Hepatocyte (in vitro differentiated cells): ENCODE measurements at regions not wholly inside any gene's neighbourhood (a gene's known extent, or its start where the extent isn't known, plus 50 kb on each side); places are given as distances from the start of the nearest gene placed in this dataset.

Experiments
- EZH2phosphoT487 ChIP-seq: fragments of 200-600 bp; sonication (generic); IDR thresholded peaks from one replicate; pipeline ENCODE4 v1.6.1; 2018; ENCODE audit warnings: antibody characterized with exemption, mild to moderate bottlenecking, low read depth, moderate library complexity; ENCODE audit not compliant: unreplicated experiment, severe bottlenecking
- TF ChIP-seq, protein P1 (sequence below): fragments of 200-600 bp; sonication (generic); IDR thresholded peaks from 2 replicates; pipeline ENCODE4 v1.5.1; 2016; ENCODE audit warnings: antibody characterized with exemption, mild to moderate bottlenecking; ENCODE audit not compliant: poor library complexity

DNA sequence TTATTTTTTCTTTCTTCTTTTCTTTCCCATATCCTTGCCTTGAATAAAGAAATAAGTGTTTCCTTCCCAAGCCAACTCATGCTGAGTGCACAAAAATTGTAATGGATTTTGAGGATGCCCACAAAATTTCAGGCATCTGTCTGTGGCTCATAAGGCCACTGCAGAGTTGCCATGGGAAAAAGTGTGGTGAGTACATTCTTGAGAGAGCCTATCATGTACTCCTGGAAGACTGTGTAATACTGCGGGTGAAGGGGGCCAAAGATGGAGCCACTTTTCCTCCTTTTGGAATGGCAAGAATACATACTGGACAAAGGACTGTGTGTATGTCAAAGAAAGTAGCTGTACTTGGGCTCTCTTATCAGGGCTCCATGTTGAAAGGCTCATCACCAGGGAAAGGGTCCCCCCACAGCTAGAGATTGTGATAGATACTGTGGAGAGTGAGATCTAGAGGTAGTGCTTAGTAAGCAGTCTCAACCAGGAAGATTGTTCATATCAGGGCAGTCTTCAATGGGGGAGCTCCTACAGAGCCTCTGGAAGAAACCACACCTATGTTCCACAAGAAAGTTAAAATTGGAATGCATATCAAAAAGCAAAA is 341.6 kb upstream of the KCND2 start:
- TF ChIP-seq, protein P1, sequence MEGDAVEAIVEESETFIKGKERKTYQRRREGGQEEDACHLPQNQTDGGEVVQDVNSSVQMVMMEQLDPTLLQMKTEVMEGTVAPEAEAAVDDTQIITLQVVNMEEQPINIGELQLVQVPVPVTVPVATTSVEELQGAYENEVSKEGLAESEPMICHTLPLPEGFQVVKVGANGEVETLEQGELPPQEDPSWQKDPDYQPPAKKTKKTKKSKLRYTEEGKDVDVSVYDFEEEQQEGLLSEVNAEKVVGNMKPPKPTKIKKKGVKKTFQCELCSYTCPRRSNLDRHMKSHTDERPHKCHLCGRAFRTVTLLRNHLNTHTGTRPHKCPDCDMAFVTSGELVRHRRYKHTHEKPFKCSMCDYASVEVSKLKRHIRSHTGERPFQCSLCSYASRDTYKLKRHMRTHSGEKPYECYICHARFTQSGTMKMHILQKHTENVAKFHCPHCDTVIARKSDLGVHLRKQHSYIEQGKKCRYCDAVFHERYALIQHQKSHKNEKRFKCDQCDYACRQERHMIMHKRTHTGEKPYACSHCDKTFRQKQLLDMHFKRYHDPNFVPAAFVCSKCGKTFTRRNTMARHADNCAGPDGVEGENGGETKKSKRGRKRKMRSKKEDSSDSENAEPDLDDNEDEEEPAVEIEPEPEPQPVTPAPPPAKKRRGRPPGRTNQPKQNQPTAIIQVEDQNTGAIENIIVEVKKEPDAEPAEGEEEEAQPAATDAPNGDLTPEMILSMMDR: no peak
- no peak for TF ChIP-seq EZH2phosphoT487
